Dedifferentiated amniotic fluid mesenchymal stem cell (primary cell): ENCODE measurements at regions not wholly inside any gene's neighbourhood (a gene's known extent, or its start where the extent isn't known, plus 50 kb on each side); places are given as distances from the start of the nearest gene placed in this dataset.
"Not testable (repeated sequence)": the region's sequence is repeated elsewhere in the genome, so short reads cannot be mapped to it uniquely, and the experiment has no call there.

Experiments used
- DNase-seq: peaks from one replicate; pipeline ENCODE4 v3.0.0-alpha.2; 2016; ENCODE audit errors: extremely low spot score

DNA sequence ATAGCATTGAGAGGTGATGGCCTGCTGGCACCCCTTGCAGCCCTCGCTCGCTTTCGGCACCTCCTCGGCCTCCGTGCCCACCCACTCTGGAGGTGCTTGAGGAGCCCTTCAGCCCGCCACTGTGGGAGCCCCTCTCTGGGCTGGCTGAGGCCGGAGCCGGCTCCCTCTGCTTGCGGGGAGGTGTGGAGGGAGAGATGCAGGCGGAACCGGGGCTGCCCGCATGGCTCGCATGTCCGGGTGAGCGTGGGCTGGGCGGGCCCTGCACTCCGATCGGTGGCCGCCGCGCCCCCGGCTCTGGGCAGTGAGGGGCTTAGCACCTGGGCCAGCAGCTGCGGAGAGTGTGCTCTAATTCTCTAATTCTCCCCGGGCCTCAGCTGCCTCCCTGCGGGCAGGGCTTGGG is 101.1 kb downstream of the KIF4B start:
- DNase-seq, result no peak

DNA sequence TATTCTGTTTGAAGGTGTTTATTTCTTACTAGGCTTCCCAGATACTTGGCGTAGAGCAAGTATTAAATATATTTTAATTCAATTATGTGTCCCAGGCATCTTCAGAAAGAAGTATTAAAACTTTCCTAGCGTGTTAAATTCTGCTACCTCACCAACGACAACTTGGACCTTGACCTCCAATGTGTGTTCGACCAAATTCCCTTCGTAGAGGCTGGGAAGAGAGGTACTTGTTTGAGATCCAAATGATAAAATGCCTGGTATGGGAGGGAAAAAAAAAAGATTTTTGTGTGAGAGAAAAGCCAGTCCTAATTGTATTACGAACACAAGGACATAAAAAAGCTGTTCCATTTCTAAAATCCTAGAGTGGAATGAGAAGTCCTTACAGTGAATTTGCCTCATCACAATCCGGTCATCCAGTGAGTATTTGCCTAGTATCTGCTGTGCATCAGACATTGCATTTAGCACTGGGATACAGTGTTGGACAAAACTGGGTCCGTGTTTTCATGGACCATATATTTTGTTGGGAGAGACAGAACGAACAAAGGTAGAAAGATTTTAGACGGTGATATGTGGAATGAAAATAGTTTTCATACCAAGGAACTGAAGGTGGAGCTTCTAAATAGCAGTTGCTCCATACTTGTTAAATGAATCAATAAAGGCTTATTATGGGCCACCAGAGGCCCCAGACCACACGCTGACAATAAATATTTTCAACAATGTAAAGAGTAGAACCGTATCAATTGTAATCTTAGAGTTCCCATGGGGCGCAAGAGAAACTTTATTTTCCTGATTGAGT is 103.1 kb downstream of the KIF4B start:
- no peak for DNase-seq

GRCh38 chr5:155125551-155126095 is 112.1 kb downstream of the KIF4B start:
- no peak for DNase-seq

GRCh38 chr5:155126573-155126972 is 113.0 kb downstream of the KIF4B start:
- no peak for DNase-seq

DNA sequence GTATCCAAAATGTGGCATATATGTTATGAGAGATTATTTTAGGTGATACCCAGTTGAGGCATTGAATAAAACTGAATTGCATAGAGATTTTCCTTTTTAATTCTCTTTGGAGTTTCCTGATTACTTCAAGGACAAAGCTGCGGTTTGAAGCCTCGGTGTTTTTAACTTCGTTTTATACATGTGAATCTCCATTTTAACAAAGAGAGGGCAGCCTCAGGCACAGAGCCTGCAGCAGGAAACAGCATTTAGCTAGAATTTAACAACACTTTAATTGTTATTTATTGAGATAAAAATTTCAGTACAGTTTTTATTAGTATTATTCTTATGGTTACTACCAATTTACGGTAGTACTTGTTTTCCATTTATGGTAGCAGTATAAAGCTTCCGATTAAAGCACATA is 114.0 kb downstream of the KIF4B start:
- no peak for DNase-seq

- DNase-seq, result no peak
Measured at GRCh38 chr5:155128786-155129512, 115.4 kb downstream of the KIF4B start.

- DNase-seq, result no peak
Measured at GRCh38 chr5:155129513-155129880, 115.9 kb downstream of the KIF4B start.

- no peak for DNase-seq
Measured at GRCh38 chr5:155134130-155134529, 120.6 kb downstream of the KIF4B start.

- DNase-seq, result no peak
Measured at GRCh38 chr5:155136216-155136850, 122.8 kb downstream of the KIF4B start.

DNA sequence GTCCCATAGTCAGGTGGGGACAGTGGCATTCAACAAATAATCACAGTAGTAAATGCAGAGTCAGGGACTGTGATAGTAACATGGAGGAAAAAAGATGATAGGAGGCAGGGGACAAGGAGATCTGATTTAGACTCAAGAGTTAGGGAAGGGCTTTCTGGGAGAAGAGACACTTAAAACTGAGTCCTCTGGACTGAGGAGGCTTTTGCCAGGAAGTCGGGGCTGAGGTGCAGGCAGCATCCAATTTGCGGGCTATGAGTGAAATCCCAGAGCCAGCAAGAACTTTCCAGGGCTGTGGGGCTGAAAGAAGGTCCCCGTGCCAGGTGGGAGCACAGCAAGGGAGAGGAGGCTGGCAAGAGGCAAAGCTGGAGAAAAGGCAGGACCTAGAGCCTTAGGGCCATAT is 124.1 kb downstream of the KIF4B start:
- DNase-seq, result no peak

GRCh38 chr5:155140646-155141045 is 127.1 kb downstream of the KIF4B start:
- no peak for DNase-seq

DNA sequence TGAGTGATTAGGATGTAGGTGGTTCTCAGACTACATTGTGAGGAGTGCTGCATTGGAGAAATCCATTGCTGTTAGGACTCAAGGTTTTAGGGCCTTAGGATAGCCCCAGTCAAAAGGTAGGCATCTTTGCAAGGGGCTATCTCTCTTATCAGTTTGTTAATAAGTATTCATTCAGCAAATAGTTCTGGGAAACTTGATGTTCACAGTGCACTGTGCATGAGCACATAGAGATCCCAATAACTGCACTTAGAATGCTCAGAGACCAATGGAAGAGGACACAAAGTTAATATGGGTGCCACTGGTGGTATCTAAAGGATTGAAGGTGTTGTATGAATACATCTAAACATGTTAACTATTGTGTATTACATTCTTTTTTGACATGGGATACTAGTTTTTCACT is 131.4 kb downstream of the KIF4B start:
- no peak for DNase-seq

DNA sequence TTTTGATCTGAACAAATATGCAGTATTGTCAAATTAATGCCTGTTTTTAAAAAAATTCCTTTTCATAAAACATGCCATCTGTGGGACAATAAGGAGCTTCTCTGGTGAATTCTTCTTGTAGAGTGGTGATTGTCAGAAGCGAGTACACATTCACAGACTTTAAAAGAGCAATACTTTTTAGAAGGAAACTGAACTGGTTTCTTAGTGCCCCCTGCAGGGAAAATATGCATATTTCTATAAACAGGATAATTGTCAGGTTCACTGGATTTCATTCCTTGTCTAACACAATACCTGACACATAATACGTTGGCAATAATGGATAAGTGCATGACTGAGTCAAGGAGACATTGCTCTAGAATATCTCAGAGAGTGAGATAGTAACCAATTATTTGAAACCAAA is 133.7 kb downstream of the KIF4B start:
- no peak for DNase-seq

- no peak for DNase-seq
Measured at GRCh38 chr5:155148694-155149093, 135.1 kb downstream of the KIF4B start.

GRCh38 chr5:155150012-155150411 is 136.5 kb downstream of the KIF4B start:
- no peak for DNase-seq

- DNase-seq, result no peak
Measured at GRCh38 chr5:155154973-155155372, 141.4 kb downstream of the KIF4B start.

- DNase-seq, result not testable (repeated sequence)
Measured at GRCh38 chr5:155163084-155163483, 149.5 kb downstream of the KIF4B start.

GRCh38 chr5:155167736-155168135 is 154.2 kb downstream of the KIF4B start:
- no peak for DNase-seq

DNA sequence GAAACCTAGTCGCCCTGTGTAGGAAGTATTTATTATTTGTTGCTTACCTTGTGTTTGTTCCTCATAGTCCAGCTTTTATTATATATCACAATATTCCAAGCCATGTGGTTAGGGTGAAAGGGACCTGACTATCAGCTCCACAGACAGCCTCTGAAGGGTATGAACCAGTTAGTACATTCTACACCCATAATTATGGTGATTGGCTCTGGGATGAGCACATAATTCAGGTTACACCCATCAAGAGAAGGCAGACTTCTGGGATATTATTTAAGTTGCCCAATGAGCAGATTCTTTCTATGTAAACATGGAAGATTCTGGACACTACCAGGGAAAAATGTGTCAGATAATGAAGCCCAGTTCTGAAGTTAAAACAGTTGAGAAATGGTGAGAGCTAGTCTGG is 168.0 kb downstream of the KIF4B start:
- no peak for DNase-seq

GRCh38 chr5:155189476-155189875 is 175.9 kb downstream of the KIF4B start:
- no peak for DNase-seq

DNA sequence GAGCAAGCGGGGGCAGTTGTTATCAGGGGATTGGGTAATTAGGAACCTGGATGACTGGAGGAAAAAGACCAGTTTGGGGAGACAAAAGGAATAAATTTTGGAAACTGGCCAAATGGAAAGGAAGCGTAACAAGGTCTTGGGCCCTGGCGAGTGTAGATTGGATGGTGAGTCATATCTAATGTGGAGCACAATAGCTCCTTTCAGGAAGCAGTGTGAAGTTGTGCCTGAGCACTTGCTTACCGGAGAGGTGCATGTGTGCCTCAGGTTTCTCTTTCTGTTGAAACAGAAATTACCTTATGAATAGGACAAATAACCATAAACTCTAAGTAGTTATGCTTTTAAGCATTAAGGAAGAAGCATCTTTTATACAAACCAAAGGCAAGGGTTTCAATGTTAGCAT is 176.4 kb downstream of the KIF4B start:
- DNase-seq, result no peak

DNA sequence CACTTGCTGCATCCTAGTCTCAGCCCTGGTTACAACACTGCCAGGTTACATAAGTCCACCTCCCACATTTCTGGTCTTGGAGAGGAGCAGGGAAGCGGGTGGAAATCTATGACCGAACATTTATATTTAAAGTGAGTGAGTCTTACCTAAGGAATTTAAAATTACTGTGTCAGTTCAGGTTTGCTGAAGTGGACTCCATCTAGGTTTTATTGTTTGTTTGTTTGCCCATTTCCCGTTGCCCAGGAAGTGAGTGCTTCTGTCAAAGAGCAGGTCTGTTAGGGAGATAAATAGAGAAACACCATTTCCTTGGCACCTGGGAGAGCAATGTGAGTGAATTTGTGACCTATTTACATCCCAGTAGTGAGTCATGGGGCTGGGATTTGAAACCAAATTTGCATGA is 179.5 kb downstream of the KIF4B start:
- no peak for DNase-seq
